WTC11 (cell line): ENCODE measurements at regions not wholly inside any gene's neighbourhood (a gene's known extent, or its start where the extent isn't known, plus 50 kb on each side); places are given as distances from the start of the nearest gene placed in this dataset.

Experiments used
- ATAC-seq: fragments of 200-7000 bp; cut with Tn5 transposase; 2 replicates; pipeline ENCODE4 v1.10.0; 2021; ENCODE audit warnings: mild to moderate bottlenecking, moderate library complexity
- CTCF ChIA-PET: fragments of 300-600 bp; sonication (Branson Sonifier 250); formaldehyde crosslinking; loops from one replicate; lab custom pipeline; 2021; ENCODE audit warnings: antibody characterized with exemption; lab: Charles Lee
- POLR2A ChIA-PET: fragments of 350-600 bp; sonication (Branson Sonifier 250); formaldehyde crosslinking; loops from one replicate; lab custom pipeline; 2021; ENCODE audit warnings: antibody characterized with exemption; lab: Charles Lee
- DNase-seq: peaks from one replicate; pipeline ENCODE4 v3.0.0; 2021; ENCODE audit warnings: low spot score
- H3K27ac Mint-ChIP-seq: 2 replicates; pipeline ENCODE4 v1.8.0; 2021; ENCODE audit warnings: mixed read lengths
- H3K27me3 Mint-ChIP-seq: 2 replicates; pipeline ENCODE4 v1.8.0; 2021; ENCODE audit warnings: low read depth, mild to moderate bottlenecking, moderate library complexity, mixed read lengths
- H3K36me3 Mint-ChIP-seq: 2 replicates; pipeline ENCODE4 v1.8.0; 2021; ENCODE audit warnings: mixed read lengths
- H3K4me1 Mint-ChIP-seq: 2 replicates; pipeline ENCODE4 v1.8.0; 2022; ENCODE audit warnings: mixed read lengths
- H3K4me3 Mint-ChIP-seq: 2 replicates; pipeline ENCODE4 v1.8.0; 2021; ENCODE audit warnings: mild to moderate bottlenecking, moderate library complexity, mixed read lengths
- H3K9me3 Mint-ChIP-seq: 2 replicates; pipeline ENCODE4 v1.8.0; 2021; ENCODE audit warnings: mixed read lengths
- ELF4 ChIP-seq: sonication (generic); formaldehyde crosslinking; IDR thresholded peaks from 2 replicates; pipeline ENCODE4 v1.8.1; 2022; ENCODE audit warnings: low read depth, mild to moderate bottlenecking, moderate library complexity, missing genetic modification reagents
- ESRRA ChIP-seq: sonication (generic); formaldehyde crosslinking; IDR thresholded peaks from 2 replicates; pipeline ENCODE4 v1.8.1; 2022; ENCODE audit warnings: mild to moderate bottlenecking, missing genetic modification reagents, borderline replicate concordance
- IRF2 ChIP-seq: sonication (generic); formaldehyde crosslinking; IDR thresholded peaks from 2 replicates; pipeline ENCODE4 v1.8.0; 2022; ENCODE audit warnings: low read depth, missing genetic modification reagents, borderline replicate concordance
- NR1H2 ChIP-seq: sonication (generic); formaldehyde crosslinking; IDR thresholded peaks from 2 replicates; pipeline ENCODE4 v1.9.0; 2021; ENCODE audit warnings: mild to moderate bottlenecking, moderate library complexity, missing genetic modification reagents
- OVOL2 ChIP-seq: fragments of 250-450 bp; sonication (Bioruptor Pico); IDR thresholded peaks from 2 replicates; pipeline ENCODE4 v1.9.0; 2021; ENCODE audit warnings: mild to moderate bottlenecking, borderline replicate concordance
- SMAD3 ChIP-seq: sonication (generic); formaldehyde crosslinking; IDR thresholded peaks from 2 replicates; pipeline ENCODE4 v1.8.0; 2022; ENCODE audit warnings: missing genetic modification reagents, mild to moderate bottlenecking, borderline replicate concordance
- TCF7 ChIP-seq: sonication (generic); formaldehyde crosslinking; IDR thresholded peaks from 2 replicates; pipeline ENCODE4 v1.8.0; 2022; ENCODE audit warnings: mild to moderate bottlenecking, low read depth, missing genetic modification reagents, moderate library complexity
- TEAD1 ChIP-seq: sonication (generic); formaldehyde crosslinking; IDR thresholded peaks from 2 replicates; pipeline ENCODE4 v1.8.0; 2022; ENCODE audit warnings: mild to moderate bottlenecking, missing genetic modification reagents
- ZNF232 ChIP-seq: sonication (generic); formaldehyde crosslinking; IDR thresholded peaks from 2 replicates; pipeline ENCODE4 v1.8.0; 2022; ENCODE audit warnings: mild to moderate bottlenecking, missing genetic modification reagents
- ZNF263 ChIP-seq: sonication (generic); formaldehyde crosslinking; IDR thresholded peaks from 2 replicates; pipeline ENCODE4 v1.8.1; 2022; ENCODE audit warnings: low read depth, mild to moderate bottlenecking, moderate library complexity, missing genetic modification reagents
- ZNF416 ChIP-seq: fragments of 250-450 bp; sonication (Bioruptor Pico); IDR thresholded peaks from 2 replicates; pipeline ENCODE4 v1.9.0; 2021; ENCODE audit warnings: mild to moderate bottlenecking, inconsistent platforms
- TF ChIP-seq, protein P1 (sequence below): sonication (generic); formaldehyde crosslinking; IDR thresholded peaks from 2 replicates; pipeline ENCODE4 v1.8.1; 2023; ENCODE audit warnings: mild to moderate bottlenecking, missing genetic modification reagents
- TF ChIP-seq, protein P2 (sequence below): fragments of 250-450 bp; sonication (Bioruptor Pico); conservative IDR thresholded peaks from 2 replicates; pipeline ENCODE4 v1.9.0; 2021; ENCODE audit warnings: mild to moderate bottlenecking
- TF ChIP-seq, protein P3 (sequence below): sonication (generic); formaldehyde crosslinking; IDR thresholded peaks from 2 replicates; pipeline ENCODE4 v1.8.1; 2023; ENCODE audit warnings: mild to moderate bottlenecking, missing genetic modification reagents, borderline replicate concordance
- TF ChIP-seq, protein P4 (sequence below): sonication (generic); formaldehyde crosslinking; IDR thresholded peaks from 2 replicates; pipeline ENCODE4 v1.8.1; 2023; ENCODE audit warnings: mild to moderate bottlenecking, missing genetic modification reagents

DNA sequence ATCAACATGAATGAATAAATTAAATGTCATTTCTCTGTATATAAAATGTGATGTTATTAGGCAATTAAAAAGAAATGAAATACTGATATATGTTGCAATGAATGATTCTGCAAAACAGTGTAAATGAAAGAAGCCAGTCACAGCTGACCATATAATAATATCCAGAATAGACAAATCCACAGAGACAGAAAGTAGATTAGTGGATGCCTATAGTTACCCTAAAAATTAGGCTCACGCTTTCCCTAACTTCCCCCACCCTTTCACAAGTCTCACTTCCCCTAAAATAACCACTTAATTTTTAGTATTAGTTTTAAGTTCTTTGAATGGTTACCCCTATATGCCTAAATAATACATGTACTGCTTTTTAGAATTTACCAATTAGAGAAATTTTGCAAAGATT is 348.9 kb upstream of the FAR2 start:
- Mint-ChIP-seq H3K36me3 (no peaks in the 10 kb centered on the region), H3K27me3 (no peaks in the 10 kb centered on the region), H3K27ac (no peak overlapping the region), H3K4me3 (no peak overlapping the region), H3K9me3 (peaks cover 9% of the 10 kb centered on the region; the same call in 1 of the 2 replicates), H3K4me1 (no peaks in the 10 kb centered on the region)
- ChIA-PET CTCF (no interaction called here), POLR2A (no interaction called here)
- ATAC-seq, result no peak
- no peak for DNase-seq
- TF ChIP-seq TEAD1 (CRISPR knock-in tag) (no peak), ESRRA (CRISPR knock-in tag) (no peak), TCF7 (CRISPR knock-in tag) (no peak), ELF4 (no peak), NR1H2 (CRISPR knock-in tag) (no peak), SMAD3 (CRISPR knock-in tag) (no peak), ZNF232 (CRISPR knock-in tag) (no peak), IRF2 (no peak), OVOL2 (CRISPR knock-in tag) (no peak), ZNF416 (CRISPR knock-in tag) (no peak)
- TF ChIP-seq, protein P1, sequence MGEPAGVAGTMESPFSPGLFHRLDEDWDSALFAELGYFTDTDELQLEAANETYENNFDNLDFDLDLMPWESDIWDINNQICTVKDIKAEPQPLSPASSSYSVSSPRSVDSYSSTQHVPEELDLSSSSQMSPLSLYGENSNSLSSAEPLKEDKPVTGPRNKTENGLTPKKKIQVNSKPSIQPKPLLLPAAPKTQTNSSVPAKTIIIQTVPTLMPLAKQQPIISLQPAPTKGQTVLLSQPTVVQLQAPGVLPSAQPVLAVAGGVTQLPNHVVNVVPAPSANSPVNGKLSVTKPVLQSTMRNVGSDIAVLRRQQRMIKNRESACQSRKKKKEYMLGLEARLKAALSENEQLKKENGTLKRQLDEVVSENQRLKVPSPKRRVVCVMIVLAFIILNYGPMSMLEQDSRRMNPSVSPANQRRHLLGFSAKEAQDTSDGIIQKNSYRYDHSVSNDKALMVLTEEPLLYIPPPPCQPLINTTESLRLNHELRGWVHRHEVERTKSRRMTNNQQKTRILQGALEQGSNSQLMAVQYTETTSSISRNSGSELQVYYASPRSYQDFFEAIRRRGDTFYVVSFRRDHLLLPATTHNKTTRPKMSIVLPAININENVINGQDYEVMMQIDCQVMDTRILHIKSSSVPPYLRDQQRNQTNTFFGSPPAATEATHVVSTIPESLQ (CRISPR knock-in tag), result no peak
- TF ChIP-seq, protein P2, sequence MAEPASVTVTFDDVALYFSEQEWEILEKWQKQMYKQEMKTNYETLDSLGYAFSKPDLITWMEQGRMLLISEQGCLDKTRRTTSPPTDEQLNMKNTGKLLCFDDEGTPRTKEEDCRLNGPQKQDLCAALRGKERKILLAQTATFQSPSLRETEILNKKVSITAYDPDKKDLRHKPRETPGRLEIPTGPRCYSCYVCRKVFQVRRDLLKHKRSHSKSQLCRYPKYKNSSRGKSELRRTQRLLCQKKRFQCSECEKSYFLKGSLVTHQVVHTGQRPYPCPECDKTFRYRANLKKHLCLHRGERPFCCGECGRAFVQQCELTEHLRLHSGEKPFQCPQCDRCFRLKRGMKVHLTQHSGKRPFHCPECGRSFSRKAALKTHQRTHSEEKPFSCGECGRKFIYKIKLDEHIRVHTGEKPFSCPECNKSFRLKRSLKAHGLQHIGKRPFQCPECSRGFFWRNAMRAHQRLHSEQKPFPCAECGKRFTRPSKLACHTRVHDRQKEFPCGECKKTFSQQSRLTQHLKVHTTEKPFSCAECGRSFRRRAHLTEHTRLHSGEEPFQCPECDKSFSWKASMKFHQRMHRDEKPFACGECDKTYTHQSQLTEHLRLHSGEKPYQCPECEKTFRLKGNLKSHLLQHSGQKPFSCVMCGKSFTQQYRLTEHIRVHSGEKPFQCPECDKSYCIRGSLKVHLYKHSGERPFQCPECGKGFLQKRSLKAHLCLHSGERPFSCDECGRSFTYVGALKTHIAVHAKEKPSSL (CRISPR knock-in tag), result no peak
- TF ChIP-seq, protein P3, sequence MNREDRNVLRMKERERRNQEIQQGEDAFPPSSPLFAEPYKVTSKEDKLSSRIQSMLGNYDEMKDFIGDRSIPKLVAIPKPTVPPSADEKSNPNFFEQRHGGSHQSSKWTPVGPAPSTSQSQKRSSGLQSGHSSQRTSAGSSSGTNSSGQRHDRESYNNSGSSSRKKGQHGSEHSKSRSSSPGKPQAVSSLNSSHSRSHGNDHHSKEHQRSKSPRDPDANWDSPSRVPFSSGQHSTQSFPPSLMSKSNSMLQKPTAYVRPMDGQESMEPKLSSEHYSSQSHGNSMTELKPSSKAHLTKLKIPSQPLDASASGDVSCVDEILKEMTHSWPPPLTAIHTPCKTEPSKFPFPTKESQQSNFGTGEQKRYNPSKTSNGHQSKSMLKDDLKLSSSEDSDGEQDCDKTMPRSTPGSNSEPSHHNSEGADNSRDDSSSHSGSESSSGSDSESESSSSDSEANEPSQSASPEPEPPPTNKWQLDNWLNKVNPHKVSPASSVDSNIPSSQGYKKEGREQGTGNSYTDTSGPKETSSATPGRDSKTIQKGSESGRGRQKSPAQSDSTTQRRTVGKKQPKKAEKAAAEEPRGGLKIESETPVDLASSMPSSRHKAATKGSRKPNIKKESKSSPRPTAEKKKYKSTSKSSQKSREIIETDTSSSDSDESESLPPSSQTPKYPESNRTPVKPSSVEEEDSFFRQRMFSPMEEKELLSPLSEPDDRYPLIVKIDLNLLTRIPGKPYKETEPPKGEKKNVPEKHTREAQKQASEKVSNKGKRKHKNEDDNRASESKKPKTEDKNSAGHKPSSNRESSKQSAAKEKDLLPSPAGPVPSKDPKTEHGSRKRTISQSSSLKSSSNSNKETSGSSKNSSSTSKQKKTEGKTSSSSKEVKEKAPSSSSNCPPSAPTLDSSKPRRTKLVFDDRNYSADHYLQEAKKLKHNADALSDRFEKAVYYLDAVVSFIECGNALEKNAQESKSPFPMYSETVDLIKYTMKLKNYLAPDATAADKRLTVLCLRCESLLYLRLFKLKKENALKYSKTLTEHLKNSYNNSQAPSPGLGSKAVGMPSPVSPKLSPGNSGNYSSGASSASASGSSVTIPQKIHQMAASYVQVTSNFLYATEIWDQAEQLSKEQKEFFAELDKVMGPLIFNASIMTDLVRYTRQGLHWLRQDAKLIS (CRISPR knock-in tag), result no peak

DNA sequence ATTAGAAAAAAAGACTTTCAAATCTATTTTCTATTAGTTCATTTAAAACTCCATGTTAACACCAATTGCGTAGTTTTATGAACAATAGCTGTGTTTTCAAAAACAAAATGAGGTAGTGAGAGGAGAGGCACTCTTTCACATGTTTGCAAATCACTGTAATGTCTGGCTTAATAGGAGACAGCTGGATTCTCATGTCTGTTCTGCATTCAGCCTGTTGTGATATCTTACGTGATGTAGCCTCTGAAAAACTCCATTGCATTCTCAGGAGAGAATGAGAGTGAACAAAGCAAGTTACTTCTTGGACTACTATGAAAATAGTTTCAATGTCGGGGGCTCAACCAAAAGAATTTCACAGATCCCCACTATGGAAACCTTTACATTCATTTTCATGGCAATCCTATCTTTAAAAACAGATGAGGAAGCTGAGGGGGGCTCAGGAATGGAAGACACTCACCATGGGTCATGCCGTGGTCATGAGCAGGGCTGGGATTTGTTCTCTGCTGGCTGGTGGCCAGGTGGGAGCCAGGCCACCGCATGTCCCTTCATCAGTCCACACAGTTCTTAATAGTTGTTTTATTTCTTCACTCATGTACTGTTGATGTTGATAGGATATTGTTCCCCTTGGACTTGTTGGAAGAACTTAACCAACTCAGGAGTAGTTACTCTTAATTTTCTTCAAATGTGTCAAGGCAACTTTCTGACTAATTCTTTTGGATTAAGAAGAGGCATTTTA is 346.2 kb upstream of the FAR2 start:
- Mint-ChIP-seq H3K27me3 (no peaks in the 10 kb centered on the region), H3K4me1 (no peaks in the 10 kb centered on the region), H3K4me3 (no peak overlapping the region), H3K36me3 (peaks cover 1% of the 10 kb centered on the region), H3K9me3 (peaks cover 10% of the 10 kb centered on the region), H3K27ac (no peak overlapping the region)
- ATAC-seq, result no peak
- no peak for DNase-seq
- TF ChIP-seq, protein P4, sequence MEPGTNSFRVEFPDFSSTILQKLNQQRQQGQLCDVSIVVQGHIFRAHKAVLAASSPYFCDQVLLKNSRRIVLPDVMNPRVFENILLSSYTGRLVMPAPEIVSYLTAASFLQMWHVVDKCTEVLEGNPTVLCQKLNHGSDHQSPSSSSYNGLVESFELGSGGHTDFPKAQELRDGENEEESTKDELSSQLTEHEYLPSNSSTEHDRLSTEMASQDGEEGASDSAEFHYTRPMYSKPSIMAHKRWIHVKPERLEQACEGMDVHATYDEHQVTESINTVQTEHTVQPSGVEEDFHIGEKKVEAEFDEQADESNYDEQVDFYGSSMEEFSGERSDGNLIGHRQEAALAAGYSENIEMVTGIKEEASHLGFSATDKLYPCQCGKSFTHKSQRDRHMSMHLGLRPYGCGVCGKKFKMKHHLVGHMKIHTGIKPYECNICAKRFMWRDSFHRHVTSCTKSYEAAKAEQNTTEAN (CRISPR knock-in tag), result no peak
- TF ChIP-seq OVOL2 (CRISPR knock-in tag) (no peak), ZNF263 (CRISPR knock-in tag) (no peak)
- CTCF ChIA-PET, result no interaction called here
- POLR2A ChIA-PET, result no interaction called here
